HEK293 (cell line): ENCODE measurements at regions not wholly inside any gene's neighbourhood (a gene's known extent, or its start where the extent isn't known, plus 50 kb on each side); places are given as distances from the start of the nearest gene placed in this dataset.

Source experiments
- BCL6B ChIP-seq: fragments of 450-650 bp; formaldehyde crosslinking; IDR thresholded peaks from 2 replicates; pipeline ENCODE4 v1.5.1; 2017; ENCODE audit warnings: missing biosample characterization, missing genetic modification characterization
- CTCF ChIP-seq: fragments of 450-650 bp; formaldehyde crosslinking; IDR thresholded peaks from 2 replicates; pipeline ENCODE4 v1.5.1; 2016; ENCODE audit warnings: missing biosample characterization, missing genetic modification characterization
- MEIS1 ChIP-seq: sonication (generic); formaldehyde crosslinking; IDR thresholded peaks from 2 replicates; pipeline ENCODE4 v1.8.1; 2022; ENCODE audit warnings: missing genetic modification reagents, mild to moderate bottlenecking, borderline replicate concordance
- PATZ1 ChIP-seq: fragments of 450-650 bp; formaldehyde crosslinking; IDR thresholded peaks from 2 replicates; pipeline ENCODE4 v1.5.1; 2016; ENCODE audit warnings: missing biosample characterization, missing genetic modification characterization
- PBX3 ChIP-seq: sonication (generic); formaldehyde crosslinking; IDR thresholded peaks from 2 replicates; pipeline ENCODE4 v1.8.1; 2022; ENCODE audit warnings: mild to moderate bottlenecking, moderate library complexity, missing genetic modification reagents
- PRDM1 ChIP-seq: fragments of 450-650 bp; formaldehyde crosslinking; IDR thresholded peaks from 2 replicates; pipeline ENCODE4; 2016; ENCODE audit warnings: missing biosample characterization, missing genetic modification characterization
- TCF7L2 ChIP-seq: IDR thresholded peaks from 2 replicates; pipeline ENCODE4 v1.6.1; 2011; ENCODE audit warnings: low read depth, mild to moderate bottlenecking, inconsistent platforms, low read length, moderate library complexity, borderline replicate concordance
- ZBTB7A ChIP-seq: fragments of 450-650 bp; formaldehyde crosslinking; IDR thresholded peaks from 2 replicates; pipeline ENCODE4 v1.5.1; 2016; ENCODE audit warnings: low read depth, missing biosample characterization, missing genetic modification characterization
- ZBTB8A ChIP-seq: fragments of 450-650 bp; formaldehyde crosslinking; IDR thresholded peaks from 2 replicates; pipeline ENCODE4 v1.5.1; 2016; ENCODE audit warnings: missing biosample characterization, missing genetic modification characterization
- ZNF140 ChIP-seq: fragments of 450-650 bp; formaldehyde crosslinking; IDR thresholded peaks from 2 replicates; pipeline ENCODE4 v1.5.1; 2016; ENCODE audit warnings: missing biosample characterization, missing genetic modification characterization
- ZNF214 ChIP-seq: fragments of 450-650 bp; formaldehyde crosslinking; IDR thresholded peaks from 2 replicates; pipeline ENCODE4 v1.5.1; 2017; ENCODE audit warnings: missing biosample characterization, mild to moderate bottlenecking, missing genetic modification characterization, borderline replicate concordance
- ZNF274 ChIP-seq, 2 experiments: fragments of 200-500 bp in 1 of 2; fragments of 450-650 bp in 1 of 2; sonication (Bioruptor generic) in 1 of 2; formaldehyde crosslinking in 1 of 2; IDR thresholded peaks; 2 replicates each; pipeline versions ENCODE4 v1.5.1 to v1.6.1; 2014 to 2016; ENCODE audit warnings: borderline replicate concordance in 1 of 2, inconsistent platforms in 1 of 2, low read length in 1 of 2, missing biosample characterization in 1 of 2, missing genetic modification characterization in 1 of 2
- ZNF350 ChIP-seq: fragments of 450-650 bp; formaldehyde crosslinking; IDR thresholded peaks from 2 replicates; pipeline ENCODE4 v1.5.0; 2017; ENCODE audit warnings: missing biosample characterization, mild to moderate bottlenecking, missing genetic modification characterization
- ZNF792 ChIP-seq: fragments of 450-650 bp; formaldehyde crosslinking; IDR thresholded peaks from 2 replicates; pipeline ENCODE4 v1.5.1; 2016; ENCODE audit warnings: missing biosample characterization, missing genetic modification characterization

GRCh38 chr4:138399081-138399480 is 156.9 kb upstream of the SLC7A11 start:
- TF ChIP-seq ZNF274 (IDR thresholded peaks at IDR 0.05; ENCODE audit: low read length) (no peak), ZNF274 (tag by site-specific recombination; IDR thresholded peaks at IDR 0.05; ENCODE audit: borderline replicate concordance) (no peak), PRDM1 (tag by site-specific recombination) (no peak), CTCF (tag by site-specific recombination) (no peak), PBX3 (no peak), PATZ1 (no peak), ZNF214 (no peak), MEIS1 (no peak), ZNF140 (tag by site-specific recombination) (no peak), ZBTB7A (tag by site-specific recombination) (no peak), ZNF792 (tag by site-specific recombination) (no peak), ZBTB8A (tag by site-specific recombination) (no peak), BCL6B (tag by site-specific recombination) (no peak), ZNF350 (tag by site-specific recombination) (no peak), TCF7L2 (no peak)
